HG03442 (cell line): ENCODE measurements at regions not wholly inside any gene's neighbourhood (a gene's known extent, or its start where the extent isn't known, plus 50 kb on each side); places are given as distances from the start of the nearest gene placed in this dataset.

Experiments used
- ATAC-seq: cut with Tn5 transposase; IDR thresholded peaks from one replicate; pipeline ENCODE4 v1.9.1; 2021; ENCODE audit warnings: mild to moderate bottlenecking, moderate library complexity; ENCODE audit not compliant: unreplicated experiment

- no peak for ATAC-seq
Measured at GRCh38 chr10:69684020-69684980, 54.3 kb downstream of the FAM241B start.

- no peak for ATAC-seq
Measured at GRCh38 chr10:69684981-69685353, 54.9 kb downstream of the FAM241B start.

GRCh38 chr10:69685426-69685801 is 55.4 kb downstream of the FAM241B start:
- no peak for ATAC-seq

GRCh38 chr10:69685802-69686585 is 55.9 kb downstream of the FAM241B start:
- no peak for ATAC-seq

GRCh38 chr10:69686866-69687265 is 56.8 kb downstream of the FAM241B start:
- ATAC-seq, result no peak

- no peak for ATAC-seq
Measured at GRCh38 chr10:69687426-69687825, 57.4 kb downstream of the FAM241B start.

GRCh38 chr10:69692267-69692666 is 62.2 kb downstream of the FAM241B start:
- ATAC-seq, result no peak

- ATAC-seq, result no peak
Measured at GRCh38 chr10:69692891-69693290, 62.8 kb downstream of the FAM241B start.

- ATAC-seq, result no peak
Measured at GRCh38 chr10:69693886-69694285, 63.8 kb downstream of the FAM241B start.

GRCh38 chr10:69696073-69696731 is 66.2 kb downstream of the FAM241B start:
- ATAC-seq, result no peak

GRCh38 chr10:69697006-69697405 is 67.0 kb downstream of the FAM241B start:
- no peak for ATAC-seq

GRCh38 chr10:69703256-69703655 is 73.2 kb downstream of the FAM241B start:
- ATAC-seq, result no peak

- no peak for ATAC-seq
Measured at GRCh38 chr10:69703766-69704630, 74.0 kb downstream of the FAM241B start.

- no peak for ATAC-seq
Measured at GRCh38 chr10:69709366-69709941, 79.4 kb downstream of the FAM241B start.

- ATAC-seq, result no peak
Measured at GRCh38 chr10:69710008-69710888, 80.2 kb downstream of the FAM241B start.

- ATAC-seq, result no peak
Measured at GRCh38 chr10:69712342-69712741, 82.3 kb downstream of the FAM241B start.

GRCh38 chr10:69714572-69714971 is 84.5 kb downstream of the FAM241B start:
- ATAC-seq, result no peak

GRCh38 chr10:69715156-69715898 is 85.3 kb downstream of the FAM241B start:
- no peak for ATAC-seq
